PC-3 (cell line): ENCODE measurements at regions not wholly inside any gene's neighbourhood (a gene's known extent, or its start where the extent isn't known, plus 50 kb on each side); places are given as distances from the start of the nearest gene placed in this dataset.

Experiments used
- CTCF ChIP-seq: fragments of 300-600 bp; sonication (generic); conservative IDR thresholded peaks from 2 replicates; pipeline ENCODE4 v1.5.1; 2017; ENCODE audit warnings: antibody characterized with exemption, low read depth, mild to moderate bottlenecking, low read length
- EZH2phosphoT487 ChIP-seq: fragments of 300-600 bp; sonication (generic); IDR thresholded peaks from 2 replicates; pipeline ENCODE4 v1.6.1; 2018; ENCODE audit warnings: mild to moderate bottlenecking, antibody characterized with exemption, low read length, borderline replicate concordance

GRCh38 chr9:13929013-13929412 is 384.9 kb downstream of the NFIB start:
- TF ChIP-seq CTCF (no peak), EZH2phosphoT487 (no peak)
